NCI-H2196 treated with DMSO at 0.1 percent for 48 hours (cell line): ENCODE measurements at regions not wholly inside any gene's neighbourhood (a gene's known extent, or its start where the extent isn't known, plus 50 kb on each side); places are given as distances from the start of the nearest gene placed in this dataset.
"Not testable (repeated sequence)": the region's sequence is repeated elsewhere in the genome, so short reads cannot be mapped to it uniquely, and the experiment has no call there.

Experiments used
- DNase-seq: peaks from one replicate; lab custom pipeline; 2025; ENCODE audit not compliant: unreplicated experiment; lab: John Stamatoyannopoulos, UW

GRCh38 chr7:12930534-12930933 is 243.1 kb downstream of the ARL4A start:
- no peak for DNase-seq

GRCh38 chr7:12931465-12931864 is 244.0 kb downstream of the ARL4A start:
- DNase-seq = not testable (repeated sequence)

GRCh38 chr7:12939694-12940093 is 252.3 kb downstream of the ARL4A start:
- no peak for DNase-seq

GRCh38 chr7:12941512-12941911 is 254.1 kb downstream of the ARL4A start:
- no peak for DNase-seq

- no peak for DNase-seq
Measured at GRCh38 chr7:12942609-12943008, 255.2 kb downstream of the ARL4A start.

GRCh38 chr7:12943781-12944180 is 256.3 kb downstream of the ARL4A start:
- DNase-seq = no peak

GRCh38 chr7:12945901-12946300 is 258.5 kb downstream of the ARL4A start:
- DNase-seq = no peak

- DNase-seq = no peak
Measured at GRCh38 chr7:12947465-12947864, 260.0 kb downstream of the ARL4A start.

GRCh38 chr7:12949060-12949931 is 261.9 kb downstream of the ARL4A start:
- no peak for DNase-seq

GRCh38 chr7:12951397-12951801 is 264.0 kb downstream of the ARL4A start:
- DNase-seq = no peak

- DNase-seq = no peak
Measured at GRCh38 chr7:12954380-12955033, 267.1 kb downstream of the ARL4A start.

- DNase-seq = no peak
Measured at GRCh38 chr7:12957487-12957886, 270.1 kb downstream of the ARL4A start.

- no peak for DNase-seq
Measured at GRCh38 chr7:12961910-12962480, 274.6 kb downstream of the ARL4A start.

GRCh38 chr7:12963435-12963834 is 276.0 kb downstream of the ARL4A start:
- no peak for DNase-seq

- no peak for DNase-seq
Measured at GRCh38 chr7:12964836-12965235, 277.4 kb downstream of the ARL4A start.

GRCh38 chr7:12965767-12966166 is 278.3 kb downstream of the ARL4A start:
- no peak for DNase-seq

GRCh38 chr7:12967322-12967721 is 279.9 kb downstream of the ARL4A start:
- DNase-seq = no peak

- DNase-seq = no peak
Measured at GRCh38 chr7:12968836-12969422, 281.5 kb downstream of the ARL4A start.

- DNase-seq = no peak
Measured at GRCh38 chr7:12970626-12971025, 283.2 kb downstream of the ARL4A start.

GRCh38 chr7:12974451-12975166 is 287.2 kb downstream of the ARL4A start:
- no peak for DNase-seq

GRCh38 chr7:12975412-12975811 is 288.0 kb downstream of the ARL4A start:
- no peak for DNase-seq
